Kidney capillary endothelial cell (primary cell): ENCODE measurements at regions not wholly inside any gene's neighbourhood (a gene's known extent, or its start where the extent isn't known, plus 50 kb on each side); places are given as distances from the start of the nearest gene placed in this dataset.

Source experiments
- DNase-seq: peaks from one replicate; pipeline ENCODE4 v3.0.0-alpha.2; 2018; ENCODE audit warnings: low spot score

DNA sequence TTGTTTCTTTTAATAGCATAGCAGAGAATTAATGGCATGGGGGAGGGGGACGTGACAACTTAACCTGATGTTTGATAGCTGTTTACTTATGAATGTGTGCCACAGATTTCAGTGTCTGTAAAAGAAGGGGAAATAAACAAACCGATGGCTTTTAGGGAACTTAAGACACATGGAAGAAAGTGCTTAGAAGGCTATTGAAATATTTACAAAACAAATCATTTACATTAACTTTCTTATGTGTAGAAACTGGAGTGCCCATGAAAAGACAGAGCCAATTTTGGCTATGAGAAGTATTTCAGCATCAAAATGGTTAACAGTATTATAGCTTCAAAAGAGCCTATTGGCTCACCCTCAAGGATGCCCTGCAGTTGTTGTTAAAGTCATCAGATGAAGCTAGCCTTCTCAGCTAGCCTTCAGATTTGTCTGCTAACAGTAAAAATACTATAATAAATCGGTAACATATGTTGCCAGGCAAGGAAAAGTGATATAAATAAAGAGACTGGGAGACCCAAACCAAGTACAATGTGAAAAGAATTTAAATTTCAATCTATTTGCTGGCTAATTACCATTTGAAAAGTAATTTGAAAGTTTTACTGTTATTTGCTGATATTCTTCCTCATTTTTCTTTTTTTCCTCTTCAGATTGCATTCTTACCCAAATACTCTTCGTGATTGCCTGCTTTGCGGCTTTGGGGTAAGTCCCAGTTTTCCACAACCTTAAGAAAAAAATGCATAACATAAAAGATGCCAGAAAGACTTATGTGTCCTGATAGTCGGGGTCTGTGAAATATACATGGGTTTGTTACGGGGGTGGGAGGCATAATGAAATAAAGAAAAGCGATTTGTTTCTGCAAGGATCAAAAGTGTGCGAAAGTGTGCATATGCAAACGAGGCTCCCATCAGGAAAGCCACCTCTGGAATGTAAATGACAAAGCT is 256.4 kb downstream of the MEIS1 start:
- DNase-seq, result no peak

DNA sequence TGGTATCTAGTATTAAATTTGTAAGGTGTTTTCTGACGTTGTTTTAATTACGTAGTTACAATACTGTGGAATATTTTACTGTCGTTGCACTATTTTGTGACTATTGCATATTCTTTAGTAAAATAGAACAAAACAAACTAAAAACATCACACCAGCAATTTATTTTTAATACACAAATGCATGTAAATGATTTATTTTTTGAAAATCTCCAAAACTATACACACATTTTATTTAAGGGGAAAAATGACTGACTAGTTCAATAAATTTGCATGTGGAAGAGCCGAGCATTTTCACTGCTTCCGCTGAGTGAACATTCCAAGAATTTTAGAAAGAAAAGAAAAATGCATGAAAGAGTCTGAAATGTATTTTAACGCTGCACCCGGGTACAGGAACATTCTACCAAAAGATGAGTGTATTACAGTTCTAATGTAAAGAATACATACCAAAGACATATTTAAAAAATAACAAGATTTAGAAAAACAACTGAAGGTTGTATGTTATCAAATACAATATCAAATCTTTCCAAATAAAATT is 257.7 kb downstream of the MEIS1 start:
- DNase-seq, result no peak

DNA sequence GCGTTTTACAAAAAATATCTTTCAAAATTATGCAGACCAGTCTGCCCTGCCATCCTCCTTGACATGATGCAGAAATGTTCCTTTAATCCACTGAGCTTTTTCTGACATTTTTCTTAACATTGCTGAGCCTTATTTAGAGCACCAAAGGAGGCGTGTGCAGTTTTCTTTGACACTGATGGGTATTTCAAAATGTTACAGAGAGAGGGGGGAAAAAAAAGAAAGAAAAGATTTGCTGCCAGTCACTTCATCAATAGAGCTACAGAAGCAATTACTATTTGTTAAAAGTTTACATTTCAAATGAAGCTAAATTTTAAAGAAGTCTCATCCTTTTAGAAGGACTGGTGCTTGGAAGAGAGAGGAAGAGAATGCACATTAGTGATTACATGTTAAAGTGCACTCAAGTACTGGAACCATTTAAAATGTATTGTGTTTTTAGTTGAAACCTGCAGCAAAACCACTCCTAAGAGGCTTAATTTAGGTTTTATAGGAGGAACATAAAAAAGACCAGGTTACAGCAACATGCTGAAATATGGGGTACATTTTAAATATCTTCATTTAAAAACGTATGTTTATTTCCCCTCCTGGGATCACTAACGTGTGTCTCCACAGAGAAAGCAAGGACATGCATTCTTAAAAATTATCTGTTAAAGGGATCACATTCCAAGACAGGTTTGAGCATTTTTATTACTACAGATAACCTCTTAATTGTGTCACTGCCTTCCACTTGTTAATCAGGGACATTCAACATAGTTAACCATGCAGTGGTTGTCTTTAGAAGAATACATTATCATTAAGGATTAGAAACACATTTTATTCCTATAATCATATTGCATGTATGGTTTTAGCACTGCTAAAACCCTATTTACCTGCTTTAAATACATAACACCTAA is 258.4 kb downstream of the MEIS1 start:
- no peak for DNase-seq

DNA sequence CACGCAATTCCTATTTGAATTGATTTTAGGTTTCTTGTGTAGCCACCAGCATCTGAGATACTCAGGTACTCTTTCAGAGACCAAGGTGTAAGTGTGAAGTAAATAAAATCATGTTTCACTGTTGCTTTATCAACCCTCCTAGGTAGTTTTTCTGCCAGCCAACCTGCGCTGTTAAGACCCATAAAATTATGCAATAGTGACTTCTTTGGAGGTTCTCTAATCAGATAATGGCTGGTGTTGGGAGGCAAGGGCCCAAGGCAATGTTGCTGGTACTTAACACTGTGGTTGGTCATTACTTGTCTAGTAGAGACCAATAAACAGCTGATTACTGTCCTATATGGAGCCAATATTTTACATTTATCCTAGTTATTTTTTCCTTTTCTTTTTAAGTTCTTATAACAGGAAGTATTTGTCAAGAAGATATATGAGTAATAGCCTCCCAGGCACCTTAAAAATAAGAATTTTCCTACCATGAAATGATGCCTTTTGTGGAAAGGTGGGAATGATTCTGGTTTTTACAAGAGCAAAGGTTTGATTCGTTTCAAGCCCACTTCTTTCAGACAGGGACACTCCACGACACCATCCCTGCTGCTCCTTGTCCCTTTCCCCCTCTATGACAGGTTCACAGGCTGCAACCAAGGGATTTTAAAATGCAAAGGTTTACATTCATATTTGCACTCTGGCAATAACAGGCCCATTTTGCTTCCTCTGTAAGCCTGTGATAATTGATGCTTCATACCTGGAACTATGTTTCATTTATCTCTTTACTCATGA is 259.3 kb downstream of the MEIS1 start:
- no peak for DNase-seq

DNA sequence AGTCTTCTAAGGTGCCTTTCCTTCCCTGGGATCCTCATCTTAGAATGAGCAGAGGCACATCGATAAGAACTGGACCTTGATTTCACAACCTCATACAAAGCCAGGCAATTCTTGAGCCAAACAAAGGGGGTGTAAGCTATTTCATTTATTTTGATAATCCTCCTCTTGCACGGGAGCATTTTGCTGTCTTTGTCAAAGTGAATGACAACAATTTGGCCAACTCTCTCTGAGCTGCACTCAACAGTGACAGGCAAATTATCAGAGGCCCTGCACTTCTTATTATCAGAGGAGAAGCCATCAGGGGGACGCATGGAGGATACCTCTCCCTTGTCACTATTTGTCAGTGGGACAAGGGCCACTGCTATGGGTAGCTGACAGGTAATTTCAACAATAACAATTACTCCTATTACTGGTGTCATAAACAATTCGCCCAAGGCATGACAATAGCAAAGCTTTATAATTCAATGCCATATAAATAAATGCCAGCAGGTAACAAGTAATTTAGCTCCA is 260.4 kb downstream of the MEIS1 start:
- DNase-seq, result no peak

DNA sequence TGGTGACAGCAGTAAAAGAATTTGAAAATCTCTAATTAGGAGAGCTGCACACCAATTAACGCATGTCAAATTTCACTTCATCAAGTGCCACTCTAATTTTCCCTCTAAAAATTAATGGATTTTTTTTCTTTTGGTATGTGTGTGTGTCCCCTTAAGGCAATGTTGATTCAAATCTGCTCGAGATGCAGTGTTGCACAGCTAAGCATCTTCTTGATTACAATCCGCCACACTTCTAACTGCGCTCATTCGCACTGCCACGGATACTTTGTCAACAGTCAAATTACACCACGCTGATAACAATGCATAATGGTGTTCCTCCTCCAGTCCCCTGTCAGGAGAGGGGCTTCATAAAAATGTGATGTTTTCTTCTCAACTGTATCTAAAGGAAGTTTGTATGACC is 261.4 kb downstream of the MEIS1 start:
- DNase-seq, result no peak

DNA sequence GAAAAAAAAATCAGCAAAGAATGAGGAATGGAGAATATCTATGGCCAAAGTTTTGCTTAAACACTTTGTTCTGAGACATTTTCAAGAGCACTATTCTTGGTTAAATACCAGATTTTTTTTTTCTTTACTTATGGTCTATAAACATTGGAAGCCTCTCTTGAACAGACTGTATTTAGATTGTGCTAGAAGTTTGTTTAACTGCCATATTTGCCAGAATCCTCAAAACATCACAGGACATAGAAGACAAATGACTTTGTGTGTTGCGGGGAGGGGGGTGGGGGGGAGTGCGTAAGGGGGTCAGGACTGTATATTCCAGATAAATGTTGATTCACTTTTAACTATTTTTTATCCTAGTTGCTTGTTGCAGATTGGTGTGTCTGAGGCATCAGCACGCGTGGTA is 262.0 kb downstream of the MEIS1 start:
- no peak for DNase-seq

DNA sequence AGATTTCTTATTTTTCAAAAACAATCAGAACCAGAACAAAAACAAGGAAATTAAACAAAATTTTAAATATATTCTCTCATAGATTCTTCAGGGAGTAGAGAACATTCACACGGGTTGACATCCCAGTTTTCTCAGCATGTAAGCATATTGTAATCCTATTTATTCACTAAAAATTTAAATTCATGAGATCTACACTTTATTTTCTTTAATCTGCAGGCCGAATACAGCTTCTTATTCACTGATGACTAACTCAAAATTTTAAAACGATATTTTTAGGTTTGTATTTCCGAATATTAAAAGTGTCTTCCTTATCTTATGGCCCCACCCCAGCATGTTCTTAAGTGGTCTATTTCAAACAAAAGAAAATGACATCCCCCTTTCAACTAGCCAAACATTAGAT is 262.4 kb downstream of the MEIS1 start:
- no peak for DNase-seq

DNA sequence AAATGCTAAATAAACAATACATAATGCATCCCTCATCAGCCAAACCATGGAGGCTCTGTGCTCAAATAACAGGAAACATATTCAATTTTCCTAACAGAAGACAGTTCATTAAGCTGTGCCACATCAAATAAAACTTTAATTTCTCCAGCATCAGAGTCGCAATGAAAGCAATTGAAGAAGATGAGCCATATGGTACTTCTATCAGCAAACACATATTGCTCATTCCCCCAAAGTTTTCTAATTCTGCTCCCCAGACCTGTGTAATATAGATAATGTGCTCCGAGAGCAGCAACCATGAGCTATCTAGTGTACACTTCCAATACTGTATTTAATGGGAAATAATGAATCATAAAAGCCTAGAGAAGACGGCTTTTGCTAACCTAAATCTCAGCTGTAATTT is 263.2 kb downstream of the MEIS1 start:
- no peak for DNase-seq

DNA sequence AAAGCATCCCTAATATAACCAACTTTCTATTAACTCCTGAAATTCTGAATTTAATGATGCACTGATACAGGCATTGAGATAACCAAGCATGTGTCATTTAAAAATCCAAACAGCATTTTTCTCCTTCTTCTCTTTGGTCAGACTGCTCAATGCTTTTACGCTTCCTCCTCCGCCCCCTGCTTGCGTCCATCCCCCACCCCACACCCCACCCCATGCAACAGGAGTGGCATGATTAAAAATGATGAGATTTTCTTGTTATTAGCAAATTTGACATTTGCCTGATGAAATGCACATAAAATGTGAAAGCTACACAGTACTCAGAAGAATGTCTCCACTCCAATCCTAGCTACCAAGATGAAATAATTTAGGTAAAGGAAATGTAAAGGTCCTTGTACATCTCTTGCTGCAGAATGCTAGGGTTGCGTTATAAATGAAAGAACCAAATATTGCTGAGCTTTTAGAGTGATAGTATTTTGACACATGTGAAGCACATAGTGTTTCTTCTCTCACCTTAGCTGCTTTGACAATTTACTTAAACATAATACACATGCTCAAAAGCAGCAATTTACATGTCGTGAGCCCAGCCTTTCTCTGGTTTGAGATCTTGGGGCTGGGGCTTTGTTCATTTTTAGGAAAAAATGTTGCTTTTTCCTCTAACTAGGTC is 263.8 kb downstream of the MEIS1 start:
- no peak for DNase-seq

DNA sequence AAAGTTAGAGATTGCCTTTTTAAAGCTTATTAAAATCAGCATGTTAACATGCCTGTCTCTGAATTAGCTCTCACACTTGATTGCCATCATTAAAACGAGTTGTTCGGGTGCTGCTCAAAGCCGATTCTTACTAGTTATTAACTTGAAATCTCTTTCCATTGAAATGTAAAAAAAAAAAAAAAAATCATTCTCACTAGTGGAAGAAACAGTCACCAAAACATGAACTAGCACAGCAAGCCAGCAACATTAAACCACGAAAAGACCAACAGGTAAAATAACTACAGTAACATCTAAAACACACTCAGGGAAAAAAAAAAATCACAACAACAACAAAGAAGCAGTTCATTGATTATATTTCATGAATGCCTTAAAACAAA is 264.5 kb downstream of the MEIS1 start:
- DNase-seq, result no peak

DNA sequence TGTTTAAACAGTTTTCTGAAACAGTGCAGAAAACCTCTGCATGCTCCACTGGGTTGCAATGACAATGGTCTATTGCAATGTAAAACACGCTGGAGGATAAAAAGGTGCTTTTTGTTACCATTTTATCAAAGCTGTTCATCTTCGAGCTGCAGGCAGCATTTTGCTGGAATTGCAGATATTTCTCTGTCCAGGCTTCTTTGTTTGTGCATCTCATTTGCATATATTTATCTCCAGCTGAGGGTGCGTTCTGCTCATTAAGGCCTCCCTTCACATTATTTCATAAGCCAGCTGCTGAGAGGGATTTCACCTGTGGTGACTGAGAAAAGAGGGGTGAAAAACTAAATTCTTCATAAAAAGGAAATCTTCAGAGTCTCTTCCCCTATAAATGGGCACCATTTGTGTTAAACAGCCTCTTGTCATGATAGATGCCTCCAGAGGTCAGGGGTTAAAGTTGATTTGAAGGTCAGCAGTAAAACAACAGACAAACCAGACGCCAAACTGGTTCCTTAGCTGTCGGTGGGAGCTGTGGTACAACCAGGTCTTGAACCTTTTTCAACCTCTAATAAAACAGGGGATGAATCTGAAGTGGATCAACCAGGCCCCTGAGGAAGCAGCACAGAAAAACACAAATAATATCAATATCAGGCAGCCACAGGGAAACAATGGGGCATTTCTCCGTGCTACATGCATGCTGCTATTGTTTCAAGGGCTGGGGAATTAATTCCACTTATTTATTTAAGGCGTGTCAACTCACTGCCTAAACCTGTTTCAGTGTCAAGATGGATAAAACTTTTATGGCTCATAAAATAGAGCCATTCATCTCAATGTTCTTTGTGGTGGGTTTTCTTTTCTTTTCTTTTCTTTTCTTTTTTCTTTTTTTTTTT is 265.1 kb downstream of the MEIS1 start:
- DNase-seq, result no peak

DNA sequence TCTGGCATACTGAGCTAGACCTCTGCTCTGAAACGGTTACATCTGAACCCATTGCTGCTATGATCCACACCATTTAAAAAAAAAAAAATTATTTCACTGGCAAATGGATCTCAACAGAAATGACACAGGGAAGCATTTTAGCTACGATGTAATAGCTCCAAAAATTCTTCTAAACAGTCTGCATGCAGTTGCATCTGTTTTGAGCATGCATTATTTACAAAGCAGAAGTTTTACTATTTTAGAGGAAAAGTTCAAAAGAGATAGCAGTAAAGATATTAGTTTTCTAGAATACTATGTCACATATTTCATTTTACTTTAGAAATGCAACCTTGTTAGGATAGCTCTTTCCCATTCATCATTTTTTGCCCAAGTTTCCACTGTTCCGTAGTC is 265.7 kb downstream of the MEIS1 start:
- no peak for DNase-seq

DNA sequence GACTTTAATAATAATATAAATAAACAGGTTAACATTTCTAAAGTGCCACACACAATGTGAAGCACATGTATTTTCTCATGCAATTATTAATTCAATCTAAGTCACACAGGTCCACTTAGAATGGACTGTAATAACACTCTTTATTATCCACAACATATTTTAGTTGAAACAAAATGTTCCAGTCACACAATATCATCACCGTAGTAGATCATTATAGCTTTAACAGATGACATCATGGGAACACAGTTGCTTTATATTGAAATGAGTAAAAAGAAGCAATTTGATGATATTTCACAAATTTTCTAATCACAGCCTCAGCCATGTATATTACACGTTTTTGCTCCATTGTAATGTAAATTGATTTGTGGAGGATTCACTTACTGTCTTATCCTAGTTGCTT is 266.3 kb downstream of the MEIS1 start:
- DNase-seq, result no peak

DNA sequence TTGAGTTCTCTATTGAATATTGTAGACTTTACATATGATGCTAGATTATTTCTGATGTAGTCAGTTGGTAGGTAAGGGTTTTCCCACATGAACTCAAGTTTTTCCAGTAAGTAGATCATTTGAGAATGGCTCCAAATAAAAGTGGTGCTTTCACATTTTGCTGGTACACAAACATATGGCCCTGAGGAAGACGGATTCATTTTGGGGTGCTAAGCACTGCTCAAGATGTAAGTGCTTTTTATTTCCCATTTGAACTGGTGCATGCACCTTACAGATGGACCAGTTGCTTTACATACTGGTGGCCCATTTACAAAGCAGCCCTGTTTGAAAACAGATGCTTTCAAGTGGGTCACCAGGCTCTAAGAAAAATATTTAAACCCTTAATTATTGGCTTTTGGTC is 266.7 kb downstream of the MEIS1 start:
- no peak for DNase-seq

DNA sequence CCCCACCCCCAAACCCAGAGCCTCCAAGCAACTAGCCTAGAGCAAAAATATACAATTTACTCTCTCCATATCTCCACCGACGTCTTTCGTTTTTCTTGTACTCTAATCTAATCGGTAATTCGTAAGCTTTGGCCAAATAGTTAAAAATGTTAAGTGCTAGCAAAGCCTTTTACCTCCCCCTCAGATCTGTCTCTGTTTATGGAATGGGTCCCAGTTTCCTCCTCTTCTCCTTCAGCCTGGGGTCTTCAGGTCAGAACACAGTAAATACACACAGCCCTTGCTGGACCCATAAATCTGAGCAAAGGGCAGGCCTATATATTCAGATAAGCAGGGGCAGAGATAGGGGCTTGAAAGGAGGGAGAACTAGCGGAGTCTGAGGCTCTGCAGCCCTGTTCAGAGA is 267.4 kb downstream of the MEIS1 start:
- no peak for DNase-seq

DNA sequence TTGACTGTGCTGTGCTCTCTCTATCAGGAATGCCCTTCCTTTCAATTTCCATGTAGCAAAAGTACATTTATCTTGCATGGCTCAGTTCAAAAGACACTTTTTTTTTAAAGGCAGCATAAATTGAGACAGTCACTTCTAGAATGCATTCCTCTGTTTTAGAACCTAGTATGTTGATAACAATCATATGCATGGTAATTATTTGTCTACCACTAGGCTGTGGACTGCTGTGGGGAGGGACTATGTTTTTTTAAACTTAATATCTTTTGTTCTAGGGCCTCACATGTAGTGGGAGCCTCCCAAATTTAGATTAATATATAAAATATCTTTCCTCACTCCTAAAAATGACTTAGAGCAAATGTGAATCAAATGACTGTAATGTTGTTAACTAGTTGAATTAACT is 269.9 kb downstream of the MEIS1 start:
- DNase-seq, result no peak

DNA sequence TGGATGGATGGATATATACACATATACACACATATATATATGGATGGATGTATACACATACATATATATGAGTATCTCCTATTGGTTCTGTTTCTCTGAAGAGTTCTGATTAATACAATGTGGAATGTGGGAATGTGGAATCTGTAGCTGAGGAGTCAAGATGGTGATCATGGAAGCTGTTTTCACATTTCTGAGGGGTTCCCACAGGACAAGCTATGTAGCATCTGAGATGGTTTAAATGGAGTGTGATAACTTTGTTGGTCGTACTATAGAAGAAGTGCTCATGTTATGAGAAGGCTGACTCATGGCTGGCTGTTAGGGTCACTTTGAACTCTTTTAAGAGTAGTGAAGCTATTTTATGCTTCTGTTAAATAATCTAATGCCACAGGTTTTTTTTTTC is 279.7 kb downstream of the MEIS1 start:
- DNase-seq, result no peak

DNA sequence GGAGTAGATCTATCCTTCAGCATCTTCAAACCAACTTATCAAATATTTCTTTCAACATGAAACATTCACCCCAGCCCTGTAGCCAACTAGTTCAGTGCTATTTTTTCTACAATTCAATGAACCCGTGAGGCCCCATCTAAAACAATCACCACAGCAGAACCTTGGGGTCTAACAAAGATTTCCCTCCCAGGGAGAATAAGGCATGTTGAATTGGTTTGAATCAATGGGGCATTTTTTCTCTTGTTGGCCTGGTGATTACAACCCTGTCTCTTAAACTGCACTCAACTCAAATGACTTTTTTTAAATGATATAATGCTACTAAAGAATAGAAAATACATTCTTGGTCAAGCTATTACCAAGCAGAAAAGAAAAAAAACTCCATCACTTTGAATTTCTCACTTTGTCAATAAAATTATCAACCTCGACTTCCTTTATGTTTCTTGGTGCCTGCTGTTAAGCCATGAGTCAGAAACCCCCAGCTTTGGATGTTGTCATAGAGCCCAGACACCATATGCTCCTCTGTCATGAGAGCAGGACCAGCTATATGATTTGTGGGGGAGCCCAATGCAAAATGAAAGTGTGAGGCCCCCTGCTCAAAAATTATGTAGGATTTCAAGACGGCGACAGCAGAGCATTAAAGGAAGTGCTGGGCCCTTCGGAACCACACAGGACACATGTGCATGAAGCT is 282.4 kb downstream of the MEIS1 start:
- DNase-seq, result no peak

DNA sequence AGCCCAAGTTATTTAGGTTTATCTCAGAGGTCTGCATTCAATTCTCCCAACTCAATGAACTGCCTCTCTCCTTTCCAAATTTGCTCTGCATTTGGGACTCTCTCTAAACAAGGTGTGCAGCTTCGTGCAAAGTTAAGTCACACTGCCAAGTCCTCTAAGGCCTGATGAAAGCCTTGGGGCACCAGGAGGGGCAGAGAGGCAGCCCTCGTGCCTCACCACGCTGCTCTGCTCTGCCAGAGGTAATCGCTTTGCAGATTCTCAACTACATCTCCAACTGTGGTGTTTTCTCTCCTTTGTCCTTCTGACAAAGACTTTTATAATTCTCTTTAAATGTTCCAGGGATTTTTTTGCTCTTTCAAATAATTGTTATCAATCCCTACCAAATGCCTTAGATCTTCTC is 283.0 kb downstream of the MEIS1 start:
- DNase-seq, result no peak
